ENCODE measurements at regions not wholly inside any gene's neighbourhood (a gene's known extent, or its start where the extent isn't known, plus 50 kb on each side); places are given as distances from the start of the nearest gene placed in this dataset.

GRCh38 chr19:56927791-56928207, 87.3 kb upstream of the PEG3 start:
- TF ChIP-seq, protein P1, sequence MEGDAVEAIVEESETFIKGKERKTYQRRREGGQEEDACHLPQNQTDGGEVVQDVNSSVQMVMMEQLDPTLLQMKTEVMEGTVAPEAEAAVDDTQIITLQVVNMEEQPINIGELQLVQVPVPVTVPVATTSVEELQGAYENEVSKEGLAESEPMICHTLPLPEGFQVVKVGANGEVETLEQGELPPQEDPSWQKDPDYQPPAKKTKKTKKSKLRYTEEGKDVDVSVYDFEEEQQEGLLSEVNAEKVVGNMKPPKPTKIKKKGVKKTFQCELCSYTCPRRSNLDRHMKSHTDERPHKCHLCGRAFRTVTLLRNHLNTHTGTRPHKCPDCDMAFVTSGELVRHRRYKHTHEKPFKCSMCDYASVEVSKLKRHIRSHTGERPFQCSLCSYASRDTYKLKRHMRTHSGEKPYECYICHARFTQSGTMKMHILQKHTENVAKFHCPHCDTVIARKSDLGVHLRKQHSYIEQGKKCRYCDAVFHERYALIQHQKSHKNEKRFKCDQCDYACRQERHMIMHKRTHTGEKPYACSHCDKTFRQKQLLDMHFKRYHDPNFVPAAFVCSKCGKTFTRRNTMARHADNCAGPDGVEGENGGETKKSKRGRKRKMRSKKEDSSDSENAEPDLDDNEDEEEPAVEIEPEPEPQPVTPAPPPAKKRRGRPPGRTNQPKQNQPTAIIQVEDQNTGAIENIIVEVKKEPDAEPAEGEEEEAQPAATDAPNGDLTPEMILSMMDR (IDR thresholded peaks at IDR 0.05; ENCODE audit: low read depth, low read length, poor library complexity, severe bottlenecking), result no peak
- TF ChIP-seq EZH2phosphoT487 (IDR thresholded peaks at IDR 0.05; ENCODE audit: borderline replicate concordance, low read length), result no peak
